ENCODE measurements at regions not wholly inside any gene's neighbourhood (a gene's known extent, or its start where the extent isn't known, plus 50 kb on each side); places are given as distances from the start of the nearest gene placed in this dataset.
"Not testable (repeated sequence)": the region's sequence is repeated elsewhere in the genome, so short reads cannot be mapped to it uniquely, and the experiment has no call there.

DNA sequence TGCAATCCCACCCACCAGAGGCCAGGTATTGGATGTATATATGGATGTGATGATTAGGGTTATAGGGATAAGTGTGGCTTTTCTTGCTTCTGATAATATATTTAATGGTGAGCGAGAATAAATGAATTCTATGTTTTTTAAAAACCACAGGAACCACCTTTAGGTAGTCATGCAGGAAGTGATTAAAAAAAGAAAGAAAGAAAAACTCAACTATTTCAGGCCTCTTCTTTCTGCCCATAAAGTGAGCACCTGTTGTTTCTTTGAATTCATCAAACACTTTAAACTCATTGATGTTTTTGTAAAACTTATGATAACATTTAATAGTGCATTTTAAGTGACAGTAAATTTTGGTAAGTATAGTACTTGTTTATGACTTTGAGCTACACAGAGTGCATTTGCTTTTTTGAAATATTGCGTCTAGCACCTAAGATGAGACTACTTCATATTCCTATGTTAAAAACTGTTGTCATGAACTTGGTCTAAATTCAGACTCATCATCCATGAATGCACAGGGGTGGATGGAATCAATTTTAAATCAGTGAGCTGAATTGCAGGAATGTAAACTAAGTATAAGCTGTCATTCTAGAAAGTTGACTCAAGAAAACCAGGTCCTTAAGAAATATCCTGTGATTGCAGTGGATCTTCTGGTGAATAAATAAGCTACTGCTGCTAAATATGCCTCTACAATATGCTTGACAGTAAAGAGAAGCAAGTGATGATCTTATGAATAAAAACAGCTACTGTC is 764.4 kb upstream of the NECTIN3 start:
- no peaks in the 10 kb centered on the region for H3K9me3 ChIP-seq (ENCODE audit: control insufficient read depth, low read length, poor library complexity, severe bottlenecking)
- ATAC-seq: no peak
- H3K4me3 Mint-ChIP-seq: no peak overlapping the region
- no peaks in the 10 kb centered on the region for H3K36me3 Mint-ChIP-seq (ENCODE audit: low read depth)
- no peak for DNase-seq
- H3K27me3 Mint-ChIP-seq: no peaks in the 10 kb centered on the region
- H3K27ac Mint-ChIP-seq: no peak overlapping the region
- H3K4me1 Mint-ChIP-seq: no peaks in the 10 kb centered on the region

DNA sequence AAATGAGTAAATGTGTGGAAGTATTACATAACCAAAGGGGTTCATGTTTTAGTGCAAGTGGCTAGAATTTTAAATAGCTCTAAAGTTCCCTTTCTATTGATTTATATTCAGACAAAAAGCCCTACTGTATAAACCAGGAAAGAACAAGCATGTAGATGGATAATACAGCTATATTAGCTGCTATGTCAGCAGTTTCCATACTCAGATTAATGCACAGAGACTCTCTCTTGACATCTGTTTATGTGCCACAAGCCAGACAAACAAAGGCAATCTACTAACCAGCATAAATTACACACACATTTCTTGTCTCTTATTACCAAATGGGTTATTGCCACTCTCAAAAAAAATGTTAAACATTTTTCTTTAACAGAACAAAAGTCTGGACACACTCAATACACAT is 760.1 kb upstream of the NECTIN3 start:
- Mint-ChIP-seq H3K27me3 (no peaks in the 10 kb centered on the region), H3K4me1 (peaks cover 4% of the 10 kb centered on the region)
- no peak for ATAC-seq

DNA sequence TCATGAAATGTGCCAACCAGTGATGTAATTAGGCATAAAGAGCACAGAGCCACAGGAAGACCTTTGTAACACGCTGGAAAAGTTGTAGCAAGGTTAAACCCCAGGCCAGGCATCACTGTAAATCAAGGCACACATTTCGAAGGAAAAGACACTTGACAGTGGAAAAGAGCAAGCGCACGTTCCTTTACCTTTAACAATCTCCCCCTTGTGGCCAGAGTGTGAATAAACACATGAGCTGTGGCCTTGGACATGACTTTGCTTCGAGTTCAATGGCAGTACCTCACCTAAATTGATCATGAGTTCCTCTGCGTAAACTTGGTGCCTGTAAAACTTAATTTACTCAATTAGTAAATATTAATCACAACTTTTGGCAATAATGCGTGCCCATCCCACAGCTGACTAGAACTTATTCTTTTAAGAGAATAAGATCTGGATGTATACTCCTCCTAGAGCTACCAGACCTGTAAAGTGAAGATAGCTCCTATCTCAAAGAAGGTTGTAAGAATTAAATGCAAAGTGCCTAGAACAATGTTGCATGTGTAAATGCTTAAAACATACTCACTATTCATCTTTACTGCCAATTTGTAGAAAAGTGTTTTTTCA is 757.0 kb upstream of the NECTIN3 start:
- DNase-seq: peak in 1 of 3 donors; percentile 41
- Mint-ChIP-seq H3K4me1 (peaks cover 4% of the 10 kb centered on the region), H3K27ac (no peak overlapping the region), H3K4me3 (no peak overlapping the region), H3K36me3 (ENCODE audit: low read depth) (no peaks in the 10 kb centered on the region), H3K27me3 (no peaks in the 10 kb centered on the region)
- no peaks in the 10 kb centered on the region for H3K9me3 ChIP-seq (ENCODE audit: control insufficient read depth, low read length, poor library complexity, severe bottlenecking)
- peak; percentile 74 for ATAC-seq

More for the DNA sequence above, 760.1 kb upstream of the NECTIN3 start:
- no peak overlapping the region for H3K27ac Mint-ChIP-seq
- no peaks in the 10 kb centered on the region for H3K9me3 ChIP-seq (ENCODE audit: control insufficient read depth, low read length, poor library complexity, severe bottlenecking)
- no peak overlapping the region for H3K4me3 Mint-ChIP-seq
- no peaks in the 10 kb centered on the region for H3K36me3 Mint-ChIP-seq (ENCODE audit: low read depth)
- no peak for DNase-seq

DNA sequence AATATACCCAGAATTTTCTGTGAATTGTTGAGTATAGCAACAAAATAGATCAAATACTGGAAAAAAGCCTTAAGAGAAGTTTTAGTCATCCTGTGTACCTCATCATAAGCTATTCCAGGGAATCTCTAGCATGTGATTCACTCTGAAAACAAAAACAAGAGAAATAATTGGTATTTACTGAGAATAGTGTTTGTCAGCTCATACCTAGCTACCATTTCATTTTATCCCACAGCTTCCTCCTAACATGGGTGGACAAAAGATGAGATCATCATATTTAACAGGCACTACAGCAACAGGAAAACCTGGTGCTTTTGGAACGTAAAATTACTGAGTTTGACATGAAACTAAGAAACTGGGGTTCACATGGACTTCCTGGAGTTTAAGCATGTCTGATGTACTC is 753.5 kb upstream of the NECTIN3 start:
- no peak overlapping the region for H3K27ac Mint-ChIP-seq
- no peak for ATAC-seq
- peaks cover 4% of the 10 kb centered on the region for H3K4me1 Mint-ChIP-seq
- no peaks in the 10 kb centered on the region for H3K36me3 Mint-ChIP-seq (ENCODE audit: low read depth)
- H3K4me3 Mint-ChIP-seq: no peak overlapping the region
- peaks cover 11% of the 10 kb centered on the region for H3K27me3 Mint-ChIP-seq
- H3K9me3 ChIP-seq (ENCODE audit: control insufficient read depth, low read length, poor library complexity, severe bottlenecking): no peaks in the 10 kb centered on the region
- no peak for DNase-seq

DNA sequence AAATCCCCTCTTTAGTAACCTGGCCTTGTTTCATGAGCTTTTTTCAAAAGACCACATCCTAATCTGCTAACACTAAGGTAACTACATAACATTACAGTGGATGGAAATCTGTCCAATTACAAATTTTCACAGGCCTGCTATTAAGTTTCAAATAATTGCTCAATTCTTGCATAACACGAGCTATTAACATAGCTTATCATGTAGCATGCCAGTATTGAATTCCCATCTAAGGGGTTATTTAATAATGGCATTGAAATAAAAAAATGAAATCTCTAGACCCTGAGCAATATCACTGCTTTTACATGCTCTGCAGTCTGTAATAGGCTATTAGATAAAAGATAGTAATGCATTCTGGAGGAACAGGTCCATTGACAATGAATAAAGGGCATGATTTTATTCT is 748.3 kb upstream of the NECTIN3 start:
- Mint-ChIP-seq H3K4me3 (no peak overlapping the region), H3K4me1 (no peaks in the 10 kb centered on the region), H3K36me3 (ENCODE audit: low read depth) (no peaks in the 10 kb centered on the region), H3K27me3 (peaks cover 11% of the 10 kb centered on the region), H3K27ac (no peak overlapping the region)
- no peaks in the 10 kb centered on the region for H3K9me3 ChIP-seq (ENCODE audit: control insufficient read depth, low read length, poor library complexity, severe bottlenecking)
- ATAC-seq (no peak), DNase-seq (no peak)

DNA sequence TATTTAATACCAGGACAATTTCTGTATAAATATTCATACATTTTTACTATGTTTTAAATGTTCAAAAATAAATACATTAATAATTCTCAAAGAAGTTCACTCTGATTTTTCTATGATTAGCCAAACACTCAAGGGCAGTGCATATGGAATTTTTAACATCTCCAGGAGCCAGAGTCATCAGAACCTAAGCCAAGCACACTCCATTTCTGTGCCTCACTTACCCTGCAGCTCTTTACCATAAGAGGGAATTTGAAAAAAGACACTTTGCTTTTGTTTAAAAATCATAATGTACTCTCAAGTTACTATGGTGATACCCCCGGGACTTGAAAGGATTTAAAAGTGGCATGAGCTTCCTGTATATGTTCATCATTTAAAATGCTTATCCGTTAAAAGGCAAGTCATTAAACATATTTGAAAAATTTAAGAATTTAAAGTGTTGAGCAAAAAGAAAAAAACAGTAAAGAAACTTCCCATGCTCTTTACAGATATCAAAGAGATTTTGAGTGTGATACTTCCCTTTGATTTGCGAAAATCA is 747.4 kb upstream of the NECTIN3 start:
- Mint-ChIP-seq H3K27me3 (peaks cover 11% of the 10 kb centered on the region), H3K36me3 (ENCODE audit: low read depth) (no peaks in the 10 kb centered on the region), H3K27ac (no peak overlapping the region), H3K4me3 (no peak overlapping the region), H3K4me1 (no peaks in the 10 kb centered on the region)
- no peaks in the 10 kb centered on the region for H3K9me3 ChIP-seq (ENCODE audit: control insufficient read depth, low read length, poor library complexity, severe bottlenecking)
- DNase-seq (no peak), ATAC-seq (no peak)

DNA sequence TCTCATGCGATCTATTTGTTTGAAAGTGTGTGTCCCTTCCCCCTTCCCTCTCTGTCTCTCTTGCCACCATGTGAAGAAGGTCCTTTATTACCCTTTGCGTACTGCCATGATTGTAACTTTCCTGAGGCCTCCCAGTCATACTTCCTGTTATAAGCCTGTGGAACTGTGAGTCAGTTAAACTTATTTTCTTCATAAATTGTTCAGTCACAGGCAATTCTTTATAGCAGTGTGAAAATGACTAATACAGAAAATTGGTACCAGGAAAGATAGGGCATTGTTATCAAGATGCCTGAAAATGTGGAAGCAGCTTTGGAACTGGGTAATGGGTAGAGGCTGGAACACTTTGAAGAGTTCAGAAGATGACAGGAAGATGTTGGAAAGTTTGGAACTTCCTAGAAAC is 743.7 kb upstream of the NECTIN3 start:
- H3K27me3 Mint-ChIP-seq: no peaks in the 10 kb centered on the region
- H3K27ac Mint-ChIP-seq: no peak overlapping the region
- H3K9me3 ChIP-seq (ENCODE audit: control insufficient read depth, low read length, poor library complexity, severe bottlenecking): no peaks in the 10 kb centered on the region
- H3K4me3 Mint-ChIP-seq: no peak overlapping the region
- no peak for DNase-seq
- ATAC-seq: no peak
- H3K4me1 Mint-ChIP-seq: no peaks in the 10 kb centered on the region
- H3K36me3 Mint-ChIP-seq (ENCODE audit: low read depth): no peaks in the 10 kb centered on the region

DNA sequence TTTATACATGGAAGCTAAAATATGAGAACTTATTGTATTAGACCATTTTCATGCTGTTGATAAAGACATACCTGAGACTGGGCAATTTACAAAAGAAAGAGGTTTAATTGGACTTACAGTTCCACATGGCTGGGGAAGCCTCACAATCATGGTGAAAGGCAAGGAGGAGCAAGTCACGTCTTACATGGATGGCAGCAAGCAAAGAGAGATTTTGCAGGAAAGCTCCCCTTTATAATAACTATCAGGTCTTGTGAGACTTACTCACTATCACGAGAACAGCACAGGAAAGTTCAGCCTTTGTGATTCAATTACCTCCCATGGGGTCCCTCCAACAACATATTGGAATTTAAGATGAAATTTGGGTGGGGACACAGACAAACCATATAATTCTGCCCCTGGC is 740.1 kb upstream of the NECTIN3 start:
- not testable (repeated sequence) for H3K4me3 Mint-ChIP-seq; H3K27me3 Mint-ChIP-seq; ATAC-seq; H3K27ac Mint-ChIP-seq; H3K4me1 Mint-ChIP-seq; H3K36me3 Mint-ChIP-seq (ENCODE audit: low read depth); H3K9me3 ChIP-seq (ENCODE audit: control insufficient read depth, low read length, poor library complexity, severe bottlenecking); DNase-seq

DNA sequence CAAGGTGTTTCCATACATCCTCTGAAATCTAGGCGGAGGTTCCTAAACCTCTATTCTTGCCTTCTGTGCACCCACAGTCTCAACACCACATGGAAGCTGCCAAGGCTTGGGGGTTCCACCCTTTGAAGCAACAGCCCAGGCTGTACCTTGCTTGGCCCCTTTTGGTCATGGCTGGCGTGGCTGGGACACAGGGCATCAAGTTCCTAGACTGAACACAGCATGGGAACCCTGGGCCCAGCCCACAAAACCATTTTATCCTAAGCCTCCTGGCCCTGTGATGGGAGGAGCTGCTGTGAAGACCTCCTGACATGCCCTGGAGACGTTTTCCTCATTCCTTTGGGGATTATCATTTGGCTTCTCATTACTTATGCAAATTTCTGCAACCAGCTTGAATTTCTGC is 739.0 kb upstream of the NECTIN3 start:
- no peak for ATAC-seq
- Mint-ChIP-seq H3K4me1 (no peaks in the 10 kb centered on the region), H3K27me3 (no peaks in the 10 kb centered on the region)

DNA sequence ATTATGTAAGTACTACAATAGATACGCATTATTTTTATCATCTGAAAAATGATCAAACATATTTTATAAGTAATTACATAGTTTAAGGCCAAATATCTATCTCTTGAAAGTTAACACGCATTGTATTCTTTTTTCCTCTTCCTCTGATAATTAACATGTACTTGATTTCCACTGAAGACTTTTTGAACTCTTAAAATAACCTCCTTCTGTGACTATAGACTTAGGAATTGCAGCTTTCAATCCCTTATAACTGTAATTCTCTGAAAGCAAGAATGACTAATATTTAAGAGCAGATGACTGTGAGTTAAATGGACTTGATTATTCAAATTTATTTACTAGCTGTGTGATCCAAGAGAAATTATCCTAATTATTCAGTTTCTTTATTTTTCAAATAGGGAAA is 730.6 kb upstream of the NECTIN3 start:
- H3K4me1 Mint-ChIP-seq: no peaks in the 10 kb centered on the region
- no peak overlapping the region for H3K4me3 Mint-ChIP-seq
- H3K27ac Mint-ChIP-seq: no peak overlapping the region
- H3K9me3 ChIP-seq (ENCODE audit: control insufficient read depth, low read length, poor library complexity, severe bottlenecking): no peaks in the 10 kb centered on the region
- DNase-seq: no peak
- no peak for ATAC-seq
- H3K27me3 Mint-ChIP-seq: peaks cover 5% of the 10 kb centered on the region
- no peaks in the 10 kb centered on the region for H3K36me3 Mint-ChIP-seq (ENCODE audit: low read depth)

More for the DNA sequence above, 739.0 kb upstream of the NECTIN3 start:
- H3K9me3 ChIP-seq (ENCODE audit: control insufficient read depth, low read length, poor library complexity, severe bottlenecking): no peaks in the 10 kb centered on the region
- no peak overlapping the region for H3K27ac Mint-ChIP-seq
- peaks cover 3% of the 10 kb centered on the region for H3K36me3 Mint-ChIP-seq (ENCODE audit: low read depth)
- no peak overlapping the region for H3K4me3 Mint-ChIP-seq
- DNase-seq: no peak

DNA sequence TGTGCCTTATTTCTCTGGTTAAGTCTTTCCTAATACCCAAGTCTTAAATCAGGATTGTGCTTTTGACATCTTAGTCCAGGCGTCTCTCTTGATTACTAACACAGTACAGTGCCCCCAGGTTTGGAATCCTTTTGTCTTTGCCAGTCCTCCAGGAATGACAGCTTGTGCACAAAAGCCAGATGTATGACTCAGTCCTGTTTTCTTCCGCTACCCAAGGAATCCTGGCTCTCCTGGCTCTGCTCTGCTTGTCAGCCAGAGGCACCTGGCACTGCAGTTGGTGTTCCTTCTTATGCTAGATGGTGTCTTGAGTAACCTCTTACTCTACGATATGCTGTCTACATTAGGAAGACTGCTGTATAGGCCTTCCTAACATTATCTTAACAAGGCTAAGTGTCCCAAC is 728.2 kb upstream of the NECTIN3 start:
- ATAC-seq: no peak
- no peaks in the 10 kb centered on the region for H3K9me3 ChIP-seq (ENCODE audit: control insufficient read depth, low read length, poor library complexity, severe bottlenecking)
- DNase-seq: no peak
- H3K27ac Mint-ChIP-seq: no peak overlapping the region
- H3K27me3 Mint-ChIP-seq: peaks cover 5% of the 10 kb centered on the region
- no peaks in the 10 kb centered on the region for H3K4me1 Mint-ChIP-seq
- no peak overlapping the region for H3K4me3 Mint-ChIP-seq
- no peaks in the 10 kb centered on the region for H3K36me3 Mint-ChIP-seq (ENCODE audit: low read depth)

DNA sequence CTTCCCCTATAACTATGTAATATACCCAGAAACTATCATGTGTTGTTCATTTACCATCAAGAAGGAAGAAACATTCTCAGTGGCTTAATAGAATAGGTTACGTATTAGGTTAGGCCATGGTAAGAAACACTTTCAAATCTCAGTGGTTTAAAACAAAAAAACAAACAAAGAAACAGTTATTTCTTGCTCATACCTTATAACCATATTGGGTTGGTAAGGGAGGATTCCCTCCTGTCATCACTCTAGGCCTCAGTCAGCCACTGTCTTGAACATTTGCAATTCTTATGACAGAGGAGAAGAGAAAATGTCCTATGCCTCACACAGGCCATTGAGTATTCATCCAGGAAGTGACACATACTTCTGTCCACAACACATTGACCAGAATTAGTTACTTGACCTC is 727.7 kb upstream of the NECTIN3 start:
- DNase-seq: no peak
- ATAC-seq: no peak
- no peaks in the 10 kb centered on the region for H3K9me3 ChIP-seq (ENCODE audit: control insufficient read depth, low read length, poor library complexity, severe bottlenecking)
- H3K27ac Mint-ChIP-seq: no peak overlapping the region
- H3K4me3 Mint-ChIP-seq: no peak overlapping the region
- peaks cover 5% of the 10 kb centered on the region for H3K27me3 Mint-ChIP-seq
- no peaks in the 10 kb centered on the region for H3K36me3 Mint-ChIP-seq (ENCODE audit: low read depth)
- no peaks in the 10 kb centered on the region for H3K4me1 Mint-ChIP-seq

DNA sequence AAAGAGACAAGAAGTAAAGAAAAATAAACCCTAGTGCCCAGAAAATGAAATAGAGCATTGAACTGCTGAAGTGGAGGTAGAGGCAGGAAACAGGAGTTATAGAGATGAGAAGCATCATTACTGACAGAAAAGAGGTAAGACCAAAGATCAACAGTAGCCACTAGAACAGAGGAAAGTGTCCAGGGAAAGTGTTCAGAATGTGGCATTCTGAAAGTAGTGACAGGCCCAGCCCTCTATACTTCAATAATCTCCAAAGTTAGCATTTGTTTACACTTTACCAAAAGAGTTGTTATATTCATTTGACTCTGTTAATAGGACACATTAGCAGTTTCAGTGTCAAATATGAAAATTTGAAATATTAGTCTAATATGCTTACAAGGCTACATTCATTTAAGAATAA is 727.1 kb upstream of the NECTIN3 start:
- H3K4me1 Mint-ChIP-seq: no peaks in the 10 kb centered on the region
- peaks cover 5% of the 10 kb centered on the region for H3K27me3 Mint-ChIP-seq
- DNase-seq (no peak), ATAC-seq (no peak)
- no peaks in the 10 kb centered on the region for H3K9me3 ChIP-seq (ENCODE audit: control insufficient read depth, low read length, poor library complexity, severe bottlenecking)
- H3K4me3 Mint-ChIP-seq: no peak overlapping the region
- no peaks in the 10 kb centered on the region for H3K36me3 Mint-ChIP-seq (ENCODE audit: low read depth)
- no peak overlapping the region for H3K27ac Mint-ChIP-seq

All from T-helper 17 cell (primary cell).